ENCODE measurements at regions not wholly inside any gene's neighbourhood (a gene's known extent, or its start where the extent isn't known, plus 50 kb on each side); places are given as distances from the start of the nearest gene placed in this dataset.

- no peak overlapping the region for H3K4me3 ChIP-seq (ENCODE audit: low read depth, low read length)
- no peak for TF ChIP-seq CTCF (IDR thresholded peaks at IDR 0.05; ENCODE audit: borderline replicate concordance, insufficient read depth, low read depth, low read length)
Observed at GRCh38 chr2:136207030-136207623, 89.2 kb upstream of the CXCR4 start.

- no peak for TF ChIP-seq CTCF (IDR thresholded peaks at IDR 0.05; ENCODE audit: borderline replicate concordance, insufficient read depth, low read depth, low read length)
- H3K4me3 ChIP-seq (ENCODE audit: low read depth, low read length), result no peak overlapping the region
Observed at GRCh38 chr2:136206613-136207012, 88.7 kb upstream of the CXCR4 start.

- H3K4me3 ChIP-seq (ENCODE audit: low read depth, low read length), result no peak overlapping the region
- no peak for TF ChIP-seq CTCF (IDR thresholded peaks at IDR 0.05; ENCODE audit: borderline replicate concordance, insufficient read depth, low read depth, low read length)
Observed at GRCh38 chr2:136205615-136206014, 87.7 kb upstream of the CXCR4 start.

- TF ChIP-seq CTCF (IDR thresholded peaks at IDR 0.05; ENCODE audit: borderline replicate concordance, insufficient read depth, low read depth, low read length), result no peak
- no peak overlapping the region for H3K4me3 ChIP-seq (ENCODE audit: low read depth, low read length)
Observed at GRCh38 chr2:136204971-136205370, 87.0 kb upstream of the CXCR4 start.

- TF ChIP-seq CTCF (IDR thresholded peaks at IDR 0.05; ENCODE audit: borderline replicate concordance, insufficient read depth, low read depth, low read length), result no peak
- H3K4me3 ChIP-seq (ENCODE audit: low read depth, low read length), result no peak overlapping the region
Observed at GRCh38 chr2:136195226-136195625, 77.3 kb upstream of the CXCR4 start.

GRCh38 chr2:136191041-136191440, 73.1 kb upstream of the CXCR4 start:
- TF ChIP-seq CTCF (IDR thresholded peaks at IDR 0.05; ENCODE audit: borderline replicate concordance, insufficient read depth, low read depth, low read length), result no peak
- H3K4me3 ChIP-seq (ENCODE audit: low read depth, low read length), result no peak overlapping the region

- H3K4me3 ChIP-seq (ENCODE audit: low read depth, low read length), result no peak overlapping the region
- TF ChIP-seq CTCF (IDR thresholded peaks at IDR 0.05; ENCODE audit: borderline replicate concordance, insufficient read depth, low read depth, low read length), result no peak
Observed at GRCh38 chr2:136189221-136189782, 71.4 kb upstream of the CXCR4 start.
